Prostate gland (tissue), 2 donors: ENCODE measurements at regions not wholly inside any gene's neighbourhood (a gene's known extent, or its start where the extent isn't known, plus 50 kb on each side); places are given as distances from the start of the nearest gene placed in this dataset.

Experiments
- POLR2A ChIP-seq: fragments of 450-650 bp; IDR thresholded peaks from one replicate; pipeline ENCODE4 v1.6.1; 2016; ENCODE audit warnings: antibody characterized with exemption, mild to moderate bottlenecking
- POLR2AphosphoS5 ChIP-seq: sonication (generic); formaldehyde crosslinking; IDR thresholded peaks from one replicate; pipeline ENCODE4 v1.6.1; 2017; ENCODE audit warnings: antibody characterized with exemption
- TF ChIP-seq, protein P1 (sequence below), 4 experiments: fragments of 200-600 bp in 2 of 4; fragments of 450-650 bp in 2 of 4; sonication (generic) in 2 of 4; IDR thresholded peaks; 1 replicate in 3 of 4; 2 replicates in 1 of 4; pipeline ENCODE4 v1.5.1; 2016 to 2019; ENCODE audit warnings: antibody characterized with exemption in 4 of 4, mild to moderate bottlenecking in 2 of 4, moderate library complexity in 2 of 4

DNA sequence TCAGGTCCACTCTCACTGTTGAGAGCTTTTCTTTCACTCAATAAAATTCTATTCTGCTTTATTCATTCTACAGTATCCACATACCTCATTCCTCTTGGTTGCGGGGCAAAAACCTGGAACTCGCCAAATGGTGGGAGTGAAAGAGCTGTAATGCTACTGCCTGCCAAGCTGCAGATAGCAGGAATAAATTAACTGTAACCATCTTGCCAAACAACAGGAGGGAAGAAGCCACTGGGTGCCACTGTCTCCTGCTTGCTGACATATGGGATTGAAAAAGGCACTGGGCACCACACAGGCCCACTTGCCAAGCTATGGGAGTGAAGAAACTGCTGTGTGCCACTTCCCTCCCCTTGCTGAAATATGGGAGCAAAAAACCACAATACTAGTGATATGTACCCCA lies 111.9 kb upstream of the CNTN1 start:
- TF ChIP-seq, protein P1, sequence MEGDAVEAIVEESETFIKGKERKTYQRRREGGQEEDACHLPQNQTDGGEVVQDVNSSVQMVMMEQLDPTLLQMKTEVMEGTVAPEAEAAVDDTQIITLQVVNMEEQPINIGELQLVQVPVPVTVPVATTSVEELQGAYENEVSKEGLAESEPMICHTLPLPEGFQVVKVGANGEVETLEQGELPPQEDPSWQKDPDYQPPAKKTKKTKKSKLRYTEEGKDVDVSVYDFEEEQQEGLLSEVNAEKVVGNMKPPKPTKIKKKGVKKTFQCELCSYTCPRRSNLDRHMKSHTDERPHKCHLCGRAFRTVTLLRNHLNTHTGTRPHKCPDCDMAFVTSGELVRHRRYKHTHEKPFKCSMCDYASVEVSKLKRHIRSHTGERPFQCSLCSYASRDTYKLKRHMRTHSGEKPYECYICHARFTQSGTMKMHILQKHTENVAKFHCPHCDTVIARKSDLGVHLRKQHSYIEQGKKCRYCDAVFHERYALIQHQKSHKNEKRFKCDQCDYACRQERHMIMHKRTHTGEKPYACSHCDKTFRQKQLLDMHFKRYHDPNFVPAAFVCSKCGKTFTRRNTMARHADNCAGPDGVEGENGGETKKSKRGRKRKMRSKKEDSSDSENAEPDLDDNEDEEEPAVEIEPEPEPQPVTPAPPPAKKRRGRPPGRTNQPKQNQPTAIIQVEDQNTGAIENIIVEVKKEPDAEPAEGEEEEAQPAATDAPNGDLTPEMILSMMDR (IDR thresholded peaks at IDR 0.05): no peak
- TF ChIP-seq POLR2A: no peak
- no peak for TF ChIP-seq POLR2AphosphoS5
